OCI-LY7 (cell line): ENCODE measurements at regions not wholly inside any gene's neighbourhood (a gene's known extent, or its start where the extent isn't known, plus 50 kb on each side); places are given as distances from the start of the nearest gene placed in this dataset.

ENCODE experiments used
- CTCF ChIP-seq: fragments of 200-600 bp; sonication (generic); conservative IDR thresholded peaks from 2 replicates; pipeline ENCODE4 v1.5.1; 2014; ENCODE audit warnings: mild to moderate bottlenecking, antibody characterized with exemption, low read length, moderate library complexity, mixed read lengths
- EZH2phosphoT487 ChIP-seq: fragments of 200-600 bp; sonication (generic); IDR thresholded peaks from 2 replicates; pipeline ENCODE4 v1.6.1; 2018; ENCODE audit warnings: low read depth, borderline replicate concordance, mild to moderate bottlenecking, mixed run types, antibody characterized with exemption, low read length, moderate library complexity, mixed read lengths

- TF ChIP-seq CTCF (no peak), EZH2phosphoT487 (no peak)
Measured at GRCh38 chr4:188839704-188840103, 700.5 kb downstream of the TRIML1 start.
